K562 (cell line): ENCODE measurements at regions not wholly inside any gene's neighbourhood (a gene's known extent, or its start where the extent isn't known, plus 50 kb on each side); places are given as distances from the start of the nearest gene placed in this dataset.
A peak's percentile ranks its signal among the peaks of the same experiment; 100 is the strongest.
"Not testable (repeated sequence)": the region's sequence is repeated elsewhere in the genome, so short reads cannot be mapped to it uniquely, and the experiment has no call there.

Source experiments
- ATAC-seq: fragments of 200-7000 bp; cut with Tn5 transposase; 3 replicates; pipeline ENCODE4 v1.9.1; 2020; ENCODE audit warnings: moderate library complexity
- BruUV-seq: library from RNA; stranded (reverse); fragments of 400-500 nt; replicated peaks from 2 replicates; lab custom pipeline; 2021; lab: Mats Ljungman, UMichigan
- CTCF ChIA-PET: fragments of 300-600 bp; formaldehyde crosslinking; extraction: SDS; loops from one replicate; lab custom pipeline; 2021; ENCODE audit warnings: low intra/inter-chr PET ratio; lab: Yijun Ruan, JAX
- POLR2A ChIA-PET: fragments of 300-600, 350-650 bp; sonication (Branson Sonifier 250); formaldehyde crosslinking; extraction: SDS; loops from one replicate; lab custom pipeline; 2021; ENCODE audit warnings: antibody characterized with exemption, inconsistent platforms; lab: Yijun Ruan, JAX
- DNase-seq, 4 experiments: peaks; one replicate each; pipeline versions ENCODE4 v3.0.0 to v3.0.0-alpha.2; 2011 to 2018; ENCODE audit warnings: low spot score in 3 of 4, mixed read lengths in 3 of 4; ENCODE audit errors: extremely low read depth in 1 of 4
- FAIRE-seq: peaks from 2 replicates; lab custom pipeline; 2011; peaks lifted over from hg19 to GRCh38; lab: Jason Lieb, UNC
- H2AFZ ChIP-seq: 2 replicates; pipeline ENCODE4 v1.6.0; 2011; ENCODE audit warnings: low read depth, low read length, control low read depth, inconsistent platforms
- H3K27ac ChIP-seq: fragments of 200-600 bp; 3 replicates; pipeline ENCODE4 v1.8.0; 2011; ENCODE audit warnings: low read depth, mild to moderate bottlenecking, control low read depth, inconsistent platforms, low read length, moderate library complexity, mixed read lengths; ENCODE audit errors: extremely low read depth
- H3K27me3 ChIP-seq, 2 experiments: fragments of 300-600 bp in 1 of 2; 2 replicates in 1 of 2; 3 replicates in 1 of 2; pipeline versions ENCODE4 v1.6.0 to v1.8.0; 2011; ENCODE audit warnings: inconsistent platforms in 2 of 2, low read length in 2 of 2, mild to moderate bottlenecking in 1 of 2, mixed read lengths in 1 of 2, moderate library complexity in 1 of 2; ENCODE audit not compliant: control insufficient read depth in 2 of 2, insufficient read depth in 2 of 2
- H3K36me3 ChIP-seq: fragments of 300-600 bp; 3 replicates; pipeline ENCODE4 v1.8.0; 2011; ENCODE audit warnings: mild to moderate bottlenecking, low read length, inconsistent platforms; ENCODE audit not compliant: control insufficient read depth, insufficient read depth
- H3K4me1 ChIP-seq, 2 experiments: fragments of 200-600 bp in 1 of 2; replicated peaks in 1 of 2; 2 replicates in 1 of 2; 3 replicates in 1 of 2; pipeline versions ENCODE4 v1.5.1 to v1.8.0; 2011; ENCODE audit warnings: inconsistent platforms in 2 of 2, low read length in 2 of 2, mild to moderate bottlenecking in 1 of 2, mixed read lengths in 1 of 2, moderate library complexity in 1 of 2; ENCODE audit not compliant: control insufficient read depth in 2 of 2, insufficient read depth in 2 of 2
- H3K4me2 ChIP-seq: 2 replicates; pipeline ENCODE4 v1.6.1; 2011; ENCODE audit warnings: low read length, control low read depth, inconsistent platforms, mixed read lengths; ENCODE audit not compliant: insufficient read depth
- H3K4me3 ChIP-seq: fragments of 200-600 bp; sonication (generic), shearing (Covaris generic); 2 replicates; pipeline ENCODE4 v1.5.1; 2016; ENCODE audit warnings: control low read depth, inconsistent platforms
- H3K79me2 ChIP-seq: fragments of 200-600 bp; 3 replicates; pipeline ENCODE4 v1.8.0; 2011; ENCODE audit warnings: low read length, inconsistent platforms; ENCODE audit not compliant: control insufficient read depth, insufficient read depth
- H3K9ac ChIP-seq, 2 experiments: 2 replicates each; pipeline versions ENCODE4 v1.6.0 to v1.6.1; 2011; ENCODE audit warnings: low read depth in 2 of 2, low read length in 2 of 2, control low read depth in 1 of 2, inconsistent platforms in 1 of 2, mild to moderate bottlenecking in 1 of 2, mixed read lengths in 1 of 2; ENCODE audit not compliant: insufficient read depth in 1 of 2
- H3K9me1 ChIP-seq: one replicate; pipeline ENCODE4 v1.6.0; 2011; ENCODE audit warnings: inconsistent platforms, mild to moderate bottlenecking, low read length, moderate library complexity; ENCODE audit not compliant: control insufficient read depth, insufficient read depth
- H3K9me3 ChIP-seq: replicated peaks from 2 replicates; pipeline ENCODE4 v1.5.1; 2011; ENCODE audit warnings: low read depth, low read length, inconsistent platforms; ENCODE audit not compliant: control insufficient read depth, insufficient read depth
- H4K20me1 ChIP-seq: replicated peaks from 2 replicates; pipeline ENCODE4 v1.6.1; 2011; ENCODE audit warnings: low read length, inconsistent platforms, mixed read lengths; ENCODE audit not compliant: control insufficient read depth, insufficient read depth
- NFXL1 ChIP-seq: fragments of 450-650 bp; formaldehyde crosslinking; IDR thresholded peaks from 2 replicates; pipeline ENCODE4 v1.4.0; 2021; ENCODE audit warnings: mild to moderate bottlenecking
- TCF3 ChIP-seq: sonication (generic); formaldehyde crosslinking; IDR thresholded peaks from 2 replicates; pipeline ENCODE4 v1.4.0; 2020; ENCODE audit warnings: mild to moderate bottlenecking, missing genetic modification reagents
- ZNF311 ChIP-seq: fragments of 250-450 bp; sonication (Bioruptor Pico); IDR thresholded peaks from 2 replicates; pipeline ENCODE4 v1.4.0; 2020; ENCODE audit warnings: mild to moderate bottlenecking, moderate library complexity
- ZNF586 ChIP-seq: fragments of 450-650 bp; formaldehyde crosslinking; conservative IDR thresholded peaks from 2 replicates; pipeline ENCODE4 v1.4.0; 2020; ENCODE audit warnings: mild to moderate bottlenecking, moderate library complexity
- ZNF695 ChIP-seq: fragments of 450-650 bp; formaldehyde crosslinking; IDR thresholded peaks from 2 replicates; pipeline ENCODE4 v1.4.0; 2020; ENCODE audit warnings: mild to moderate bottlenecking, moderate library complexity
- ZNF79 ChIP-seq: fragments of 250-450 bp; sonication (Bioruptor Pico); IDR thresholded peaks from 2 replicates; pipeline ENCODE4 v1.4.0; 2020; ENCODE audit warnings: low read depth, mild to moderate bottlenecking, moderate library complexity
- WGBS: fragments of 100-300 bp; shearing (Covaris generic); methylation state at CpG from one replicate; pipeline ENCODE4 v1.1.6; 2016; ENCODE audit warnings: low coverage, mixed read lengths; ENCODE audit not compliant: insufficient coverage; ENCODE audit errors: missing lambda C conversion rate; 5-methylcytosine and 5-hydroxymethylcytosine counted together
- in situ Hi-C: fragments of 300-500 bp; cut with MboI; formaldehyde crosslinking; loops from 4 replicates; pipeline ENCODE4 v1.15.0; 2018; ENCODE audit warnings: inconsistent platforms, mixed read lengths
- intact Hi-C: fragments of 100-400 bp; cut with micrococcal nuclease; formaldehyde crosslinking; loops from 2 replicates; pipeline ENCODE4 v1.14.2; 2022
- TF ChIP-seq, protein P1 (sequence below): fragments of 250-450 bp; sonication (Bioruptor Pico); IDR thresholded peaks from 2 replicates; pipeline ENCODE4 v1.4.0; 2020; ENCODE audit warnings: mild to moderate bottlenecking, moderate library complexity, borderline replicate concordance

DNA sequence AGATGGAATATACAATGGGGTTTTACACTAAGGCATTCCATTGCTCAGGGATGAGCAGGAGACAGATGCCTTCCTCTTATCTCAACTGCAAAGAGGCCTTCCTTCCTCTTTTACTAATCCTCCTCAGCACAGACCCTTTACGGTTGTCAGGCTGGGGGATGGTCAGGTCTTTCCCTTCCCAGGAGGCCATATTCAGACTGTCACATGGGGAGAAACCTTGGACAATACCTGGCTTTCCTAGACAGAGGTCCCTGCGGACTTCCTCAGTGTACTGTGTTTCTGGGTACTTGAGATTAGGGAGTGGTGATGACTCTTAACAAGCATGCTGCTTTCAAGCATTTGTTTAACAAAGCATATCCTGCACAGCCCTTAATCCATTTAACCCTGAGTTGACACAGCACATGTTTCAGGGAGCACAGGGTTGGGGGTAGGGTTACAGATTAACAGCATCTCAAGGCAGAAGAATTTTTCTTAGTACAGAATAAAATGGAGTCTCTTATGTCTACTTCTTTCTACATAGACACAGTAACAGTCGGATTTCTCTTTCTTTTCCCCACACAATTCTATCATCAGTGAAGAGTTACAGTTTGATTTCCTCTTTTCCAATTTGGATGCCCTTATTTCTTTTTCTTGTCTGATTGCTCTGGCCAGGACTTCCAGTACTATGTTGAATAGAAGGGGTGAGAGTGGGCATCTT lies 737.1 kb downstream of the TRHDE start:
- H4K20me1 ChIP-seq, intact Hi-C loops: not testable (repeated sequence)
- peak; percentile 53; the same call in 1 of the 2 replicates for TF ChIP-seq ZNF79
- 0 out of 2 replicates have a peak, but pooled peaks have one; percentile 50 for TF ChIP-seq NFXL1 (CRISPR knock-in tag)
- TF ChIP-seq ZNF311 (CRISPR knock-in tag), result peak; percentile 98
- 0 out of 2 replicates have a peak, but pooled peaks have one; percentile 30 for TF ChIP-seq ZNF695 (CRISPR knock-in tag)
- TF ChIP-seq, protein P1, sequence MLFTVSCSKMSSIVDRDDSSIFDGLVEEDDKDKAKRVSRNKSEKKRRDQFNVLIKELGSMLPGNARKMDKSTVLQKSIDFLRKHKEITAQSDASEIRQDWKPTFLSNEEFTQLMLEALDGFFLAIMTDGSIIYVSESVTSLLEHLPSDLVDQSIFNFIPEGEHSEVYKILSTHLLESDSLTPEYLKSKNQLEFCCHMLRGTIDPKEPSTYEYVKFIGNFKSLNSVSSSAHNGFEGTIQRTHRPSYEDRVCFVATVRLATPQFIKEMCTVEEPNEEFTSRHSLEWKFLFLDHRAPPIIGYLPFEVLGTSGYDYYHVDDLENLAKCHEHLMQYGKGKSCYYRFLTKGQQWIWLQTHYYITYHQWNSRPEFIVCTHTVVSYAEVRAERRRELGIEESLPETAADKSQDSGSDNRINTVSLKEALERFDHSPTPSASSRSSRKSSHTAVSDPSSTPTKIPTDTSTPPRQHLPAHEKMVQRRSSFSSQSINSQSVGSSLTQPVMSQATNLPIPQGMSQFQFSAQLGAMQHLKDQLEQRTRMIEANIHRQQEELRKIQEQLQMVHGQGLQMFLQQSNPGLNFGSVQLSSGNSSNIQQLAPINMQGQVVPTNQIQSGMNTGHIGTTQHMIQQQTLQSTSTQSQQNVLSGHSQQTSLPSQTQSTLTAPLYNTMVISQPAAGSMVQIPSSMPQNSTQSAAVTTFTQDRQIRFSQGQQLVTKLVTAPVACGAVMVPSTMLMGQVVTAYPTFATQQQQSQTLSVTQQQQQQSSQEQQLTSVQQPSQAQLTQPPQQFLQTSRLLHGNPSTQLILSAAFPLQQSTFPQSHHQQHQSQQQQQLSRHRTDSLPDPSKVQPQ (CRISPR knock-in tag), result 0 out of 2 replicates have a peak, but pooled peaks have one; percentile 60
- TF ChIP-seq TCF3 (CRISPR knock-in tag), result peak; percentile 31; the same call in 1 of the 2 replicates
- TF ChIP-seq ZNF586 (CRISPR knock-in tag), result 0 out of 2 replicates have a peak, but pooled peaks have one; percentile 32
- TF ChIP-seq, all 486 proteins: peak for 7; not testable (repeated sequence) for 479
- H3K79me2 ChIP-seq, H3K27ac ChIP-seq, H3K4me2 ChIP-seq, H3K9me3 ChIP-seq, BruUV-seq, H3K4me1 ChIP-seq, CTCF ChIA-PET, H3K36me3 ChIP-seq, H2AFZ ChIP-seq, ATAC-seq, H3K27me3 ChIP-seq, POLR2A ChIA-PET, in situ Hi-C loops, H3K9ac ChIP-seq, FAIRE-seq, H3K9me1 ChIP-seq, H3K4me3 ChIP-seq: not testable (repeated sequence)
- peak in 1 of 4 experiments; percentile 5 for DNase-seq
- 0% methylated on average over 3 of the region's 3 CpGs for WGBS
